ENCODE measurements at regions not wholly inside any gene's neighbourhood (a gene's known extent, or its start where the extent isn't known, plus 50 kb on each side); places are given as distances from the start of the nearest gene placed in this dataset.

DNA sequence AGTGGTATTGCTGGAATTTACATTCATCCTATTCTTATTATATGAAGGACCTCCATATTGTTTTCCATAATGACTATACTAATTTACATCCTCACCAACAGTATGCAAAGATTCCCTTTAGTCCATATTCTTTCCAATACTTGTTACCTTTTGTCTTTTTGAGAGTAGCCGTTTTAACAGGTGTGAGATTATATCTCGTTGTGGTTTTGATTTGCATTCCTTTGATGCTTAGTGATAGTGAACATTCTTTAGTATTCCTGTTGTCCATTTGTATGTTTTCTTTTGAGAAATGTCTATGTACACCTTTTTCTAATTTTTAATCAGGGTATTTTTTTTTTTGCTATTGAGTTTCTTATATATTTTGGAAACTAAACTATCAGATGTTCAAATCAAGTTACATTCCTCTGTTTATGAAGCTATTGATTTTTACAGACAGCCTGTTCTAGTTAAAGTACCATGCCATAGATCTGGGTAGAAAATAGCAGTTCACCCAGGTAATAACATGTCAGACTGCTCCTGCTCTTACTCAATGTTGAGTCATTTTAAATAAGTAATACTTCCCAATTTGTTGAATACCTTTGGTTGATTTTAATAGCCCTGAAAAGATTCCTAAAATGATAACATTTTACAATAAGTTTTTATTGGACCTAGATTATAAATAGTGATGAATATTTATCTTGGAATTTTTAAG lies 1108.7 kb downstream of the NCAM2 start (continued):
- TF ChIP-seq, protein P1, sequence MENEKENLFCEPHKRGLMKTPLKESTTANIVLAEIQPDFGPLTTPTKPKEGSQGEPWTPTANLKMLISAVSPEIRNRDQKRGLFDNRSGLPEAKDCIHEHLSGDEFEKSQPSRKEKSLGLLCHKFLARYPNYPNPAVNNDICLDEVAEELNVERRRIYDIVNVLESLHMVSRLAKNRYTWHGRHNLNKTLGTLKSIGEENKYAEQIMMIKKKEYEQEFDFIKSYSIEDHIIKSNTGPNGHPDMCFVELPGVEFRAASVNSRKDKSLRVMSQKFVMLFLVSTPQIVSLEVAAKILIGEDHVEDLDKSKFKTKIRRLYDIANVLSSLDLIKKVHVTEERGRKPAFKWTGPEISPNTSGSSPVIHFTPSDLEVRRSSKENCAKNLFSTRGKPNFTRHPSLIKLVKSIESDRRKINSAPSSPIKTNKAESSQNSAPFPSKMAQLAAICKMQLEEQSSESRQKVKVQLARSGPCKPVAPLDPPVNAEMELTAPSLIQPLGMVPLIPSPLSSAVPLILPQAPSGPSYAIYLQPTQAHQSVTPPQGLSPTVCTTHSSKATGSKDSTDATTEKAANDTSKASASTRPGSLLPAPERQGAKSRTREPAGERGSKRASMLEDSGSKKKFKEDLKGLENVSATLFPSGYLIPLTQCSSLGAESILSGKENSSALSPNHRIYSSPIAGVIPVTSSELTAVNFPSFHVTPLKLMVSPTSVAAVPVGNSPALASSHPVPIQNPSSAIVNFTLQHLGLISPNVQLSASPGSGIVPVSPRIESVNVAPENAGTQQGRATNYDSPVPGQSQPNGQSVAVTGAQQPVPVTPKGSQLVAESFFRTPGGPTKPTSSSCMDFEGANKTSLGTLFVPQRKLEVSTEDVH (IDR thresholded peaks at IDR 0.05; ENCODE audit: low read depth, partially characterized antibody) = no peak
- TF ChIP-seq, protein P2, sequence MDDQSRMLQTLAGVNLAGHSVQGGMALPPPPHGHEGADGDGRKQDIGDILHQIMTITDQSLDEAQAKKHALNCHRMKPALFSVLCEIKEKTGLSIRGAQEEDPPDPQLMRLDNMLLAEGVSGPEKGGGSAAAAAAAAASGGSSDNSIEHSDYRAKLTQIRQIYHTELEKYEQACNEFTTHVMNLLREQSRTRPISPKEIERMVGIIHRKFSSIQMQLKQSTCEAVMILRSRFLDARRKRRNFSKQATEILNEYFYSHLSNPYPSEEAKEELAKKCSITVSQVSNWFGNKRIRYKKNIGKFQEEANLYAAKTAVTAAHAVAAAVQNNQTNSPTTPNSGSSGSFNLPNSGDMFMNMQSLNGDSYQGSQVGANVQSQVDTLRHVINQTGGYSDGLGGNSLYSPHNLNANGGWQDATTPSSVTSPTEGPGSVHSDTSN (IDR thresholded peaks at IDR 0.05; ENCODE audit: insufficient replicate concordance, low read depth, low read length) = no peak
- no peak for TF ChIP-seq NBN (IDR thresholded peaks at IDR 0.05)
- no peak for TF ChIP-seq CBX5 (IDR thresholded peaks at IDR 0.05; ENCODE audit: low read depth)
- TF ChIP-seq MXI1 (IDR thresholded peaks at IDR 0.05; ENCODE audit: low read depth, low read length) = no peak

DNA sequence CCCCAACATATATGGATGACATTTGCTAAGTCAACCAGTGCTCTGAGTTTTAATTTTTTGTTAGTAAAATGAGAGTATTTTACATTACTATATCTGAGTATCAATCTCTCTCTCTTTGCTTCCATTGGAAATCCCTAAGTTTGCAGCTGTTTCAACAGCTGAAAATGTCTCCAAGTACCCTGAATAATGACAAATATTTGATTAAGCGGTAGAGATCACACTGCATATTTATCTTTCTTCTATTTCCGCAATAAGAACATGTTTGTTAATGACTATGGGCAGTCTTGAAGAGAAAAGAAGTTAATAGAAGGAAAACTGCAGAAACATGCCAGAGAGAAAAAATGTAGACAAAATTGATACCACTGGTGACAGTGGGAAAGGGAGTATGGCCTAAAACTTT lies 1117.5 kb downstream of the NCAM2 start:
- H3K4me3 ChIP-seq = no peak overlapping the region
- SMC1A ChIA-PET (ENCODE audit: uncharacterized antibody, unreplicated experiment) = no interaction called here
- H3K27ac ChIP-seq (ENCODE audit: control insufficient read depth, insufficient read depth) = no peak overlapping the region
- WGBS (ENCODE audit: insufficient coverage, insufficient replicate concordance, low lambda C conversion rate, missing lambda C conversion rate) = 21% methylated on average over 2 of the region's 2 CpGs
- ATAC-seq = no peak
- no peak for FAIRE-seq
- H3K36me3 ChIP-seq (ENCODE audit: control insufficient read depth in 2 of 2, insufficient read depth in 2 of 2, low read length in 1 of 2) = no peaks in the 10 kb centered on the region
- H3K27me3 ChIP-seq (replicated peaks in 1 of 2; ENCODE audit: control insufficient read depth in 2 of 2, insufficient read depth in 2 of 2, low read length in 1 of 2) = no peaks in the 10 kb centered on the region
- POLR2A ChIA-PET = no interaction called here
- no peaks in the 10 kb centered on the region for H3K79me2 ChIP-seq (ENCODE audit: control insufficient read depth, insufficient read depth, low read length)
- no TSS peak for BruUV-seq (replicated peaks)
- no peak for TF ChIP-seq SMAD1 (IDR thresholded peaks at IDR 0.05; ENCODE audit: low read depth, partially characterized antibody)
- TF ChIP-seq NFYB (IDR thresholded peaks at IDR 0.05; ENCODE audit: insufficient read depth, low read depth, low read length) = no peak
- TF ChIP-seq, protein P3, sequence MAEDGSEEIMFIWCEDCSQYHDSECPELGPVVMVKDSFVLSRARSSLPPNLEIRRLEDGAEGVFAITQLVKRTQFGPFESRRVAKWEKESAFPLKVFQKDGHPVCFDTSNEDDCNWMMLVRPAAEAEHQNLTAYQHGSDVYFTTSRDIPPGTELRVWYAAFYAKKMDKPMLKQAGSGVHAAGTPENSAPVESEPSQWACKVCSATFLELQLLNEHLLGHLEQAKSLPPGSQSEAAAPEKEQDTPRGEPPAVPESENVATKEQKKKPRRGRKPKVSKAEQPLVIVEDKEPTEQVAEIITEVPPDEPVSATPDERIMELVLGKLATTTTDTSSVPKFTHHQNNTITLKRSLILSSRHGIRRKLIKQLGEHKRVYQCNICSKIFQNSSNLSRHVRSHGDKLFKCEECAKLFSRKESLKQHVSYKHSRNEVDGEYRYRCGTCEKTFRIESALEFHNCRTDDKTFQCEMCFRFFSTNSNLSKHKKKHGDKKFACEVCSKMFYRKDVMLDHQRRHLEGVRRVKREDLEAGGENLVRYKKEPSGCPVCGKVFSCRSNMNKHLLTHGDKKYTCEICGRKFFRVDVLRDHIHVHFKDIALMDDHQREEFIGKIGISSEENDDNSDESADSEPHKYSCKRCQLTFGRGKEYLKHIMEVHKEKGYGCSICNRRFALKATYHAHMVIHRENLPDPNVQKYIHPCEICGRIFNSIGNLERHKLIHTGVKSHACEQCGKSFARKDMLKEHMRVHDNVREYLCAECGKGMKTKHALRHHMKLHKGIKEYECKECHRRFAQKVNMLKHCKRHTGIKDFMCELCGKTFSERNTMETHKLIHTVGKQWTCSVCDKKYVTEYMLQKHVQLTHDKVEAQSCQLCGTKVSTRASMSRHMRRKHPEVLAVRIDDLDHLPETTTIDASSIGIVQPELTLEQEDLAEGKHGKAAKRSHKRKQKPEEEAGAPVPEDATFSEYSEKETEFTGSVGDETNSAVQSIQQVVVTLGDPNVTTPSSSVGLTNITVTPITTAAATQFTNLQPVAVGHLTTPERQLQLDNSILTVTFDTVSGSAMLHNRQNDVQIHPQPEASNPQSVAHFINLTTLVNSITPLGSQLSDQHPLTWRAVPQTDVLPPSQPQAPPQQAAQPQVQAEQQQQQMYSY (CRISPR knock-in tag; IDR thresholded peaks at IDR 0.05) = no peak
- TF ChIP-seq HDAC6 (IDR thresholded peaks at IDR 0.05; ENCODE audit: unreplicated experiment) = no peak
- no peak overlapping the region for H2AFZ ChIP-seq (ENCODE audit: control insufficient read depth, low read depth, low read length)
- no peak for DNase-seq (ENCODE audit: low read depth, low spot score)
- RAD21 ChIA-PET (ENCODE audit: unreplicated experiment) = no interaction called here
- CTCF ChIA-PET = no interaction called here
- no peaks in the 10 kb centered on the region for H4K20me1 ChIP-seq (ENCODE audit: control insufficient read depth, insufficient read depth)
- H3K9ac ChIP-seq (ENCODE audit: control insufficient read depth, insufficient read depth, low read length) = no peak overlapping the region
- H3K4me2 ChIP-seq (ENCODE audit: control insufficient read depth, insufficient read depth) = no peak overlapping the region
- no peaks in the 10 kb centered on the region for H3K4me1 ChIP-seq (ENCODE audit: control insufficient read depth, insufficient read depth, low read length)
- in situ Hi-C loops (cut with MboI) (no loop called here), intact Hi-C loops (cut with micrococcal nuclease; ENCODE audit: unreplicated experiment) (no loop called here)
- H3K9me3 ChIP-seq (replicated peaks; ENCODE audit: control insufficient read depth, insufficient read depth, low read length) = no peaks in the 10 kb centered on the region; the same call in 2 of the 3 replicates
